ENCODE measurements at regions not wholly inside any gene's neighbourhood (a gene's known extent, or its start where the extent isn't known, plus 50 kb on each side); places are given as distances from the start of the nearest gene placed in this dataset.

GRCh38 chr1:82073071-82073470 lies 272.3 kb downstream of the ADGRL2 start:
- TF ChIP-seq POLR2A (IDR thresholded peaks at IDR 0.05), result no peak
- TF ChIP-seq CTCF (IDR thresholded peaks at IDR 0.05), result no peak
